Esophagus muscularis mucosa (tissue), 4 donors: ENCODE measurements at regions not wholly inside any gene's neighbourhood (a gene's known extent, or its start where the extent isn't known, plus 50 kb on each side); places are given as distances from the start of the nearest gene placed in this dataset.

ENCODE experiments used
- EP300 ChIP-seq: sonication (generic); formaldehyde crosslinking; IDR thresholded peaks from one replicate; pipeline ENCODE4 v1.6.1; 2017; ENCODE audit warnings: antibody characterized with exemption
- POLR2A ChIP-seq: fragments of 450-650 bp; IDR thresholded peaks from one replicate; pipeline ENCODE4 v1.6.1; 2017; ENCODE audit warnings: antibody characterized with exemption, moderate library complexity, mild to moderate bottlenecking, low read depth
- POLR2AphosphoS5 ChIP-seq, 2 donors: sonication (generic); formaldehyde crosslinking; IDR thresholded peaks; one replicate each; pipeline ENCODE4 v1.6.1; 2017; ENCODE audit warnings: antibody characterized with exemption in 2 of 2
- TF ChIP-seq, protein P1 (sequence below), 3 experiments: fragments of 200-600 bp in 2 of 3; fragments of 450-650 bp in 1 of 3; sonication (generic) in 2 of 3; IDR thresholded peaks; one replicate each; pipeline ENCODE4 v1.5.1; 2017 to 2019; ENCODE audit warnings: antibody characterized with exemption in 3 of 3, mild to moderate bottlenecking in 2 of 3, moderate library complexity in 1 of 3

DNA sequence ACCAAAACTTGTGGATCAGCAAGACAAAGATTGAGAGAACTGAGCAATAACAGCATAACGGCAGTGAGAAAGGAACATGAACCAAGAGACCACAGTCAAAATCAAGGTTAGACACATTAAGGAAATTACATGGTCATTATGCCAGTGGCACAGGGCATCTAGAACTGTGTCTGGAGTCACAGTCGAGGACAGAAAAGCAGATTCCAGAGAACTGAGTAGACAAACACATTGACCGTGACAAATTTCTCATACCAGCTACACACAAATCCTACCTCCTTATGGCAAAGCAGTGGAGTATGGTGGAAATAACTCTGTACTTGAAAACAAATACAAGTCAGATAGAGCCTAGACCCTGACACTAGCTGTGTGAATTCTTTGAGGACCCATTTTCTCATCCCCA lies 367.3 kb downstream of the DUSP6 start:
- TF ChIP-seq, protein P1, sequence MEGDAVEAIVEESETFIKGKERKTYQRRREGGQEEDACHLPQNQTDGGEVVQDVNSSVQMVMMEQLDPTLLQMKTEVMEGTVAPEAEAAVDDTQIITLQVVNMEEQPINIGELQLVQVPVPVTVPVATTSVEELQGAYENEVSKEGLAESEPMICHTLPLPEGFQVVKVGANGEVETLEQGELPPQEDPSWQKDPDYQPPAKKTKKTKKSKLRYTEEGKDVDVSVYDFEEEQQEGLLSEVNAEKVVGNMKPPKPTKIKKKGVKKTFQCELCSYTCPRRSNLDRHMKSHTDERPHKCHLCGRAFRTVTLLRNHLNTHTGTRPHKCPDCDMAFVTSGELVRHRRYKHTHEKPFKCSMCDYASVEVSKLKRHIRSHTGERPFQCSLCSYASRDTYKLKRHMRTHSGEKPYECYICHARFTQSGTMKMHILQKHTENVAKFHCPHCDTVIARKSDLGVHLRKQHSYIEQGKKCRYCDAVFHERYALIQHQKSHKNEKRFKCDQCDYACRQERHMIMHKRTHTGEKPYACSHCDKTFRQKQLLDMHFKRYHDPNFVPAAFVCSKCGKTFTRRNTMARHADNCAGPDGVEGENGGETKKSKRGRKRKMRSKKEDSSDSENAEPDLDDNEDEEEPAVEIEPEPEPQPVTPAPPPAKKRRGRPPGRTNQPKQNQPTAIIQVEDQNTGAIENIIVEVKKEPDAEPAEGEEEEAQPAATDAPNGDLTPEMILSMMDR (IDR thresholded peaks at IDR 0.05): no peak
- no peak for TF ChIP-seq POLR2AphosphoS5 (IDR thresholded peaks at IDR 0.05)
- no peak for TF ChIP-seq POLR2A
- TF ChIP-seq EP300: no peak
